Middle frontal gyrus (tissue), 1 donor: ENCODE measurements at regions not wholly inside any gene's neighbourhood (a gene's known extent, or its start where the extent isn't known, plus 50 kb on each side); places are given as distances from the start of the nearest gene placed in this dataset.
"Not testable (repeated sequence)": the region's sequence is repeated elsewhere in the genome, so short reads cannot be mapped to it uniquely, and the experiment has no call there.

Experiments
- DNase-seq: peaks from one replicate; pipeline ENCODE4 v3.0.0-alpha.2; 2015; ENCODE audit warnings: low spot score; ENCODE audit errors: extremely low spot score

GRCh38 chr22:49512487-49513165, 315.0 kb downstream of the BRD1 start:
- DNase-seq: no peak

- not testable (repeated sequence) for DNase-seq
Measured at GRCh38 chr22:49511393-49512189, 316.1 kb downstream of the BRD1 start.

GRCh38 chr22:49510718-49511117, 317.0 kb downstream of the BRD1 start:
- no peak for DNase-seq

GRCh38 chr22:49509016-49509415, 318.7 kb downstream of the BRD1 start:
- no peak for DNase-seq

- no peak for DNase-seq
Measured at GRCh38 chr22:49508561-49508960, 319.1 kb downstream of the BRD1 start.

GRCh38 chr22:49507607-49508292, 319.9 kb downstream of the BRD1 start:
- no peak for DNase-seq

- no peak for DNase-seq
Measured at GRCh38 chr22:49506010-49506400, 321.7 kb downstream of the BRD1 start.

- DNase-seq: no peak
Measured at GRCh38 chr22:49505337-49506009, 322.2 kb downstream of the BRD1 start.

GRCh38 chr22:49503896-49504521, 323.7 kb downstream of the BRD1 start:
- no peak for DNase-seq

GRCh38 chr22:49503321-49503720, 324.4 kb downstream of the BRD1 start:
- no peak for DNase-seq

- DNase-seq: no peak
Measured at GRCh38 chr22:49502126-49502826, 325.4 kb downstream of the BRD1 start.

- no peak for DNase-seq
Measured at GRCh38 chr22:49500942-49501395, 326.7 kb downstream of the BRD1 start.

- no peak for DNase-seq
Measured at GRCh38 chr22:49500076-49500460, 327.6 kb downstream of the BRD1 start.

- DNase-seq: no peak
Measured at GRCh38 chr22:49499433-49500075, 328.1 kb downstream of the BRD1 start.

GRCh38 chr22:49497266-49497665, 330.4 kb downstream of the BRD1 start:
- no peak for DNase-seq

- no peak for DNase-seq
Measured at GRCh38 chr22:49494555-49494954, 333.1 kb downstream of the BRD1 start.

GRCh38 chr22:49492741-49493251, 334.9 kb downstream of the BRD1 start:
- DNase-seq: no peak

GRCh38 chr22:49492308-49492707, 335.4 kb downstream of the BRD1 start:
- no peak for DNase-seq

- no peak for DNase-seq
Measured at GRCh38 chr22:49491726-49492125, 335.9 kb downstream of the BRD1 start.

- DNase-seq: no peak
Measured at GRCh38 chr22:49491221-49491635, 336.4 kb downstream of the BRD1 start.
